ENCODE measurements at regions not wholly inside any gene's neighbourhood (a gene's known extent, or its start where the extent isn't known, plus 50 kb on each side); places are given as distances from the start of the nearest gene placed in this dataset.

DNA sequence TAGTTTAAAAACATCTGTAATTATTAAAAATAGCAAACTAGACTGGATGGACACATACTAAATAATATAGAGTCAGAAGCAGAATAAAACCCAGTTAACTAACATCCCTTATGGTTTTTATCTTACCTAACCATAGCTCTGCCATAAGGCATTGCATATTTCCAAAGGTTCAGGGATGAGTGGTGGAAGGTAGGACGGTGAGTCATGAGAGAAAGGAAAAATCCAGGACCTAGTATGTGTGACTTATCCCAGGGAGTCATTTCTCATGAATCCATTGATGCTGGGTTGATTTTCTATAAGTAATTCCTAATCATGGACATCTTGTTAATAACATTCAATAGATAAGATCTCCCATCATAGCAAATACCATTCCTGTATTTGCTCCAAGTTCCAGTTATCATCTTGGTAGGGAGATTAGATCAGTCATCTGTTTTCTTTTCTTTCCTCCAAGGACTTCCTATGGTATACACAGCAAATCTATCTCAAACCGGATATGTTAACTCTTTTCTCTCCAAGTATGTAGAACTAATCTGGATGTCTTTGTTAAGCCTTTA is 490.7 kb upstream of the B3GALT2 start:
- Histone ChIP-seq H3K9me3 (no peaks in the 10 kb centered on the region), H3K4me2 (no peak overlapping the region), H3K4me3 (no peak overlapping the region), H3K27ac (no peak overlapping the region), H3K4me1 (0 out of 3 replicates have a peak, but pooled peaks cover 3% of the 10 kb centered on the region)
- ChIA-PET POLR2A (no interaction called here), CTCF (no interaction called here)
- peak; percentile 70 for FAIRE-seq
- 0 out of 6 replicates have a peak, but pooled peaks of 1 of the 2 experiments have one; percentile 35 for ATAC-seq
- no peak for DNase-seq (ENCODE audit: low read depth in 1 of 2, low spot score in 1 of 2)
- 35% methylated on average over 2 of the region's 2 CpGs for WGBS (ENCODE audit: missing lambda C conversion rate)
- TF ChIP-seq BHLHE40 (IDR thresholded peaks at IDR 0.05; ENCODE audit: low read depth, low read length) (no peak), RNF2 (IDR thresholded peaks at IDR 0.05; ENCODE audit: borderline replicate concordance, low read depth) (no peak), NR3C1 (IDR thresholded peaks at IDR 0.05) (no peak), FOSB (CRISPR knock-in tag; IDR thresholded peaks at IDR 0.05) (no peak), EHF (CRISPR knock-in tag; IDR thresholded peaks at IDR 0.05) (no peak), CBX2 (IDR thresholded peaks at IDR 0.05; ENCODE audit: borderline replicate concordance, low read depth) (no peak), SMC3 (IDR thresholded peaks at IDR 0.05) (no peak), ZNF302 (CRISPR knock-in tag; IDR thresholded peaks at IDR 0.05) (no peak), SREBF2 (IDR thresholded peaks at IDR 0.05) (no peak), EP300 (IDR thresholded peaks at IDR 0.05) (no peak), ZC3H11A (IDR thresholded peaks at IDR 0.05) (no peak), GATA3 (IDR thresholded peaks at IDR 0.05; ENCODE audit: borderline replicate concordance) (no peak), KDM5A (IDR thresholded peaks at IDR 0.05) (no peak), KDM1A (IDR thresholded peaks at IDR 0.05; ENCODE audit: low read depth) (no peak), ESRRA (IDR thresholded peaks at IDR 0.05; ENCODE audit: borderline replicate concordance, low read length) (no peak)
- TF ChIP-seq, protein P1, sequence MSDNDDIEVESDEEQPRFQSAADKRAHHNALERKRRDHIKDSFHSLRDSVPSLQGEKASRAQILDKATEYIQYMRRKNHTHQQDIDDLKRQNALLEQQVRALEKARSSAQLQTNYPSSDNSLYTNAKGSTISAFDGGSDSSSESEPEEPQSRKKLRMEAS (IDR thresholded peaks at IDR 0.05) = no peak

DNA sequence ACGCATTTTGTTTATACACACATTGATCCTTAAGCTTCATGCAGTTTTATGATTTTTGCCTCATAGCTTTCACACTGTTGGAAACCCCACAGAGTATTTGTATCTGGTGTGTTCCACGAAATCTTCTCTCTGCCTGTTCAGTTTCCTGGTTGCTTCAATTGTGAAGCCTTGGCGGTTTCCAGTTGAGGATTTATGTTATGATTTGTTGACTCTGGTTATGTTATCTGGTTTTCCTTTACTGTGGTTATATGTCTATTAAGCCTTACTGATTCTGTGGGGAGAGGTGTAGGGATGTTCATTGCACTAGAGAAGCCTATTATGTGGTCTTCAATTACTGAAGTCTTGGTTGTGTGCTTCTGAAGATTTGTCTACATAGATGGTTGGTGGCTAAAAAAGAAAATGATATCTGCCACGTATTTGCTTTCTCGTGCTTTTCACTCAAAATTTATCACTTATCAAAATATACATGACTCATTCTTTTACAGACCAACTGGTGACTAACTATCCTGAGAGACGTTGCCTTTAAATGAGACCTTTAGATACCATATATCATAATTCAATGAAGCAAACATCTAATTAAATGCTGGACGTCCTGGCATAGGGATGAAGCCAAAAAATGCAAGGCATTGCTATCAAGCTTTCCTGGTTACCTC is 488.0 kb upstream of the B3GALT2 start:
- Histone ChIP-seq H3K4me1 (0 out of 3 replicates have a peak, but pooled peaks cover 3% of the 10 kb centered on the region), H3K27ac (no peak overlapping the region), H3K4me2 (no peak overlapping the region), H3K4me3 (no peak overlapping the region), H3K9me3 (no peaks in the 10 kb centered on the region)
- ATAC-seq (no peak), FAIRE-seq (no peak), DNase-seq (ENCODE audit: low read depth in 1 of 2, low spot score in 1 of 2) (no peak)
- ChIA-PET CTCF (no interaction called here), POLR2A (no interaction called here)
- TF ChIP-seq FOSL2 (IDR thresholded peaks at IDR 0.05) = no peak
- TF ChIP-seq FOSL2 (CRISPR knock-in tag; IDR thresholded peaks at IDR 0.05) = peak; percentile 54; the same call in 1 of the 2 replicates
- no peak for TF ChIP-seq FOSB (CRISPR knock-in tag; IDR thresholded peaks at IDR 0.05)
- TF ChIP-seq, protein P1 (IDR thresholded peaks at IDR 0.05) = no peak
- TF ChIP-seq HEYL (CRISPR knock-in tag; IDR thresholded peaks at IDR 0.05) = no peak
- no peak for TF ChIP-seq HDAC2 (IDR thresholded peaks at IDR 0.05)
- no peak for TF ChIP-seq TFCP2L1 (CRISPR knock-in tag; IDR thresholded peaks at IDR 0.05)
- TF ChIP-seq POLR2A (IDR thresholded peaks at IDR 0.05; ENCODE audit: low read length) = no peak
- no peak for TF ChIP-seq ESRRA (IDR thresholded peaks at IDR 0.05; ENCODE audit: borderline replicate concordance, low read length)
- WGBS (ENCODE audit: missing lambda C conversion rate) = 42% methylated on average over 7 of the region's 7 CpGs

DNA sequence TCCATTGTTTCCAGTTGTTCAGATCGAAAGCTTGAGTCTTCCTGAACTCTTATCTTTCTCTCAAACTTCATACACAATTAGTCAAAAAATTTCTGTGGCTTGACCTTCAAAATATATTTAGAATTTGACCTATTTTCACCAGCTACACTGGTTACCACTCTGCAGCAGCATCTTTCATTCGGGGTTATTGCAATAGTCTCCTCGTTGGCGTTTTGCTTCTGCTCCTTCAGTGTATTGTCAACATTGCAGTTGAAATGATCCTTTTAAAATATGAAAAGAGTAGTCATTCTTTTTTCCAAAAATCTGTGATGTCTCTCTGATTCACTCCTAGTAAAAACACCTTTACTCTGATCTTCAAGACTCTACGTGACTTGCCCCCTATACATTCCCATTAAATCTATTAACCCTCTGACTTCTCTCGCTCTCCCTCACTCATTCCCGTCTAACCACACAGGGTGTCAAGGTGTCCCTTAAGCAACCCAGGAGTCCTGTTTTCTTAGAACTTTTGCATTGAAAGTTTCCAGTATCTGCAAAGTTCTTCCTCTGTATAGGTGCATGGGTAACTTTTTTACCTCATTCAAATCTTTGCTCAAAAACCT is 480.2 kb upstream of the B3GALT2 start:
- no peaks in the 10 kb centered on the region for H3K4me1 ChIP-seq
- ATAC-seq (no peak), FAIRE-seq (no peak), DNase-seq (ENCODE audit: low read depth in 1 of 2, low spot score in 1 of 2) (no peak)
- POLR2A ChIA-PET = no interaction called here
- no peak overlapping the region for H3K27ac ChIP-seq
- CTCF ChIA-PET = no interaction called here
- WGBS (ENCODE audit: missing lambda C conversion rate) = 83% methylated on average over 7 of the region's 7 CpGs
- no peak overlapping the region for H3K4me3 ChIP-seq
- H3K9me3 ChIP-seq = no peaks in the 10 kb centered on the region
- H3K4me2 ChIP-seq = no peak overlapping the region
- TF ChIP-seq, protein P2, sequence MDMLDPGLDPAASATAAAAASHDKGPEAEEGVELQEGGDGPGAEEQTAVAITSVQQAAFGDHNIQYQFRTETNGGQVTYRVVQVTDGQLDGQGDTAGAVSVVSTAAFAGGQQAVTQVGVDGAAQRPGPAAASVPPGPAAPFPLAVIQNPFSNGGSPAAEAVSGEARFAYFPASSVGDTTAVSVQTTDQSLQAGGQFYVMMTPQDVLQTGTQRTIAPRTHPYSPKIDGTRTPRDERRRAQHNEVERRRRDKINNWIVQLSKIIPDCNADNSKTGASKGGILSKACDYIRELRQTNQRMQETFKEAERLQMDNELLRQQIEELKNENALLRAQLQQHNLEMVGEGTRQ (IDR thresholded peaks at IDR 0.05) = no peak
- TF ChIP-seq, protein P1 (IDR thresholded peaks at IDR 0.05) = no peak
- TF ChIP-seq EHMT2 (IDR thresholded peaks at IDR 0.05; ENCODE audit: low read depth) (no peak), EP300 (IDR thresholded peaks at IDR 0.05) (no peak), CHD2 (IDR thresholded peaks at IDR 0.05; ENCODE audit: low read length, partially characterized antibody) (no peak), CHD4 (IDR thresholded peaks at IDR 0.05; ENCODE audit: borderline replicate concordance) (no peak), NPAS2 (CRISPR knock-in tag; IDR thresholded peaks at IDR 0.05; ENCODE audit: borderline replicate concordance) (no peak), ZNF302 (CRISPR knock-in tag; IDR thresholded peaks at IDR 0.05) (no peak), TP53 (CRISPR knock-in tag; IDR thresholded peaks at IDR 0.05) (no peak), KDM1A (IDR thresholded peaks at IDR 0.05; ENCODE audit: low read depth) (no peak), MAFK (IDR thresholded peaks at IDR 0.05; ENCODE audit: partially characterized antibody) (no peak), RNF2 (IDR thresholded peaks at IDR 0.05; ENCODE audit: borderline replicate concordance, low read depth) (no peak), POLR2AphosphoS2 (conservative IDR thresholded peaks at IDR 0.05; ENCODE audit: low read length) (no peak)
- TF ChIP-seq, protein P3, sequence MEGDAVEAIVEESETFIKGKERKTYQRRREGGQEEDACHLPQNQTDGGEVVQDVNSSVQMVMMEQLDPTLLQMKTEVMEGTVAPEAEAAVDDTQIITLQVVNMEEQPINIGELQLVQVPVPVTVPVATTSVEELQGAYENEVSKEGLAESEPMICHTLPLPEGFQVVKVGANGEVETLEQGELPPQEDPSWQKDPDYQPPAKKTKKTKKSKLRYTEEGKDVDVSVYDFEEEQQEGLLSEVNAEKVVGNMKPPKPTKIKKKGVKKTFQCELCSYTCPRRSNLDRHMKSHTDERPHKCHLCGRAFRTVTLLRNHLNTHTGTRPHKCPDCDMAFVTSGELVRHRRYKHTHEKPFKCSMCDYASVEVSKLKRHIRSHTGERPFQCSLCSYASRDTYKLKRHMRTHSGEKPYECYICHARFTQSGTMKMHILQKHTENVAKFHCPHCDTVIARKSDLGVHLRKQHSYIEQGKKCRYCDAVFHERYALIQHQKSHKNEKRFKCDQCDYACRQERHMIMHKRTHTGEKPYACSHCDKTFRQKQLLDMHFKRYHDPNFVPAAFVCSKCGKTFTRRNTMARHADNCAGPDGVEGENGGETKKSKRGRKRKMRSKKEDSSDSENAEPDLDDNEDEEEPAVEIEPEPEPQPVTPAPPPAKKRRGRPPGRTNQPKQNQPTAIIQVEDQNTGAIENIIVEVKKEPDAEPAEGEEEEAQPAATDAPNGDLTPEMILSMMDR (IDR thresholded peaks at IDR 0.05) = no peak

All from A549 (cell line).